ENCODE measurements at regions not wholly inside any gene's neighbourhood (a gene's known extent, or its start where the extent isn't known, plus 50 kb on each side); places are given as distances from the start of the nearest gene placed in this dataset.
A peak's percentile ranks its signal among the peaks of the same experiment; 100 is the strongest.
"Not testable (repeated sequence)": the region's sequence is repeated elsewhere in the genome, so short reads cannot be mapped to it uniquely, and the experiment has no call there.

DNA sequence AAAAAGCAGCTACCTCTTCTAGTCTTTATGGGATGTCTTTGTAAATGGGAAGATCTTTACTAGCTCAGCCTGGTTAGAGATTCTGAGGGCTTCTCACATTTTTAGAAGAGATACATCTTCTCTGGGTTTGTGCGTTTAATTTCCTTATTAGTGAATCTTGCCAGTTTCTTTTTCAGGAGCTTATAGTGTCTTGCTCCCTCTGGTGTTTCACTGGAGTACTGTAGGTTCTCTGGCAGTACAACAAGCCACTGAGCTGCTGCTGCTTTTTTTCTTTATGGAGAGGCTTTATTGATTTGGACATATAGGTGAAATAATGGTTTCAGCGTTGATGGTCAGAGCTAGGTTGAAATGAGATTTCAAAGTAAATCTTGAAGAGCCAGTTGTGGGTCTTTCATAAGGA lies 82.9 kb downstream of the LAS1L start:
- ChIA-PET CTCF (no interaction called here), POLR2A (ENCODE audit: low non-redundant PET) (no interaction called here)
- H3K27ac ChIP-seq, result no peak overlapping the region
- TF ChIP-seq, protein P1, sequence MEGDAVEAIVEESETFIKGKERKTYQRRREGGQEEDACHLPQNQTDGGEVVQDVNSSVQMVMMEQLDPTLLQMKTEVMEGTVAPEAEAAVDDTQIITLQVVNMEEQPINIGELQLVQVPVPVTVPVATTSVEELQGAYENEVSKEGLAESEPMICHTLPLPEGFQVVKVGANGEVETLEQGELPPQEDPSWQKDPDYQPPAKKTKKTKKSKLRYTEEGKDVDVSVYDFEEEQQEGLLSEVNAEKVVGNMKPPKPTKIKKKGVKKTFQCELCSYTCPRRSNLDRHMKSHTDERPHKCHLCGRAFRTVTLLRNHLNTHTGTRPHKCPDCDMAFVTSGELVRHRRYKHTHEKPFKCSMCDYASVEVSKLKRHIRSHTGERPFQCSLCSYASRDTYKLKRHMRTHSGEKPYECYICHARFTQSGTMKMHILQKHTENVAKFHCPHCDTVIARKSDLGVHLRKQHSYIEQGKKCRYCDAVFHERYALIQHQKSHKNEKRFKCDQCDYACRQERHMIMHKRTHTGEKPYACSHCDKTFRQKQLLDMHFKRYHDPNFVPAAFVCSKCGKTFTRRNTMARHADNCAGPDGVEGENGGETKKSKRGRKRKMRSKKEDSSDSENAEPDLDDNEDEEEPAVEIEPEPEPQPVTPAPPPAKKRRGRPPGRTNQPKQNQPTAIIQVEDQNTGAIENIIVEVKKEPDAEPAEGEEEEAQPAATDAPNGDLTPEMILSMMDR (conservative IDR thresholded peaks at IDR 0.05; ENCODE audit: low read depth), result peak; percentile 49
- peak; percentile 0 for DNase-seq (ENCODE audit: low spot score)

DNA sequence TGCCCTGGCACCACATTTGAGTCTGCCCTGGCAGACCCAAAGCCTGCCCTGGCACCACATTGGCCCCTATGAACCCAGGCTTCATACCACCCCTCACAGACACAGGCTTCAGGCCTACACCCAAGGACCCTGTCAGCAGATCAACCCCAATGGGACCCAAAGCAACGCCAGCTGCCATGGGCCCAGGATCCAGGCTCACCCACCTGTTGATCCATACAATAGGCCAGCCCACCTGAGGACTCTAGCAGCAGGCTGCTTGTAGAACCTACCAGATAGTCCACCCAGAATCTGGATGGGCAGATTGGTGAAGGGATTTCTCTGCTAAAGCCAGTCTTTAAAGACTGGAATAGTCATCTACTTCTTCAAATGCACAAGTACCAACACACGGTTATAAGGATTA lies 114.4 kb downstream of the LAS1L start:
- DNase-seq (ENCODE audit: low spot score), result no peak
- TF ChIP-seq, protein P1 (conservative IDR thresholded peaks at IDR 0.05; ENCODE audit: low read depth), result no peak
- no peak overlapping the region for H3K27ac ChIP-seq
- CTCF ChIA-PET, result no interaction called here
- POLR2A ChIA-PET (ENCODE audit: low non-redundant PET), result no interaction called here

- CTCF ChIA-PET; H3K27ac ChIP-seq; POLR2A ChIA-PET (ENCODE audit: low non-redundant PET): not testable (repeated sequence)
These were observed 126.9 kb downstream of the LAS1L start for GRCh38 chrX:65407662-65408061.

DNA sequence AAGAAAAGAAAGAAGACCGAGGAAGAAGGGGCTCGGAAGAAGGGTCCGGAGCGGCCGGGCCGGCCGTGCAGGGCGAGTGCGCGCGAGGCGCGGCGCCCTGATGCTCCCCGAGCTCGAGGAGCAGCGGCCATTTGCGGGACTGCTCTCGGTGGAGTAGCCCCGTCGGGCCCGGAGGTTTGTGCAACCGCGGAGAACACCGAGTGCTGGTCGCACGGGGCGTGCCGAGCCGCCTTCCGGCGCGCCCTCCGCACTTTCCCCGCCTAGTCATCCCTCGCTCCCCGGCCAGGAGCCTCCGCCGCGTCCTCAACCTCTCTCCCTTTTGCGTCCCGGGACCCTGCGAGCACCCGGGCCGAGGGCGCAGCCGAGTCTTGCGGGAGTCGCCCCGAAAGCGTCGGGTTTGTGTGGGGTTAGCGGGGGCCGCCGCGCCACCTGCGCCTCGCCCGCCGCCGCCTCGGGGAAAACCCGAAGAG lies 127.4 kb downstream of the LAS1L start:
- no peak for DNase-seq (ENCODE audit: low spot score)
- TF ChIP-seq, protein P1 (conservative IDR thresholded peaks at IDR 0.05; ENCODE audit: low read depth), result no peak
- H3K27ac ChIP-seq, result no peak overlapping the region
- CTCF ChIA-PET, result no interaction called here
- POLR2A ChIA-PET (ENCODE audit: low non-redundant PET), result no interaction called here

More at GRCh38 chrX:65407662-65408061, 126.9 kb downstream of the LAS1L start:
- DNase-seq (ENCODE audit: low spot score), result not testable (repeated sequence)

DNA sequence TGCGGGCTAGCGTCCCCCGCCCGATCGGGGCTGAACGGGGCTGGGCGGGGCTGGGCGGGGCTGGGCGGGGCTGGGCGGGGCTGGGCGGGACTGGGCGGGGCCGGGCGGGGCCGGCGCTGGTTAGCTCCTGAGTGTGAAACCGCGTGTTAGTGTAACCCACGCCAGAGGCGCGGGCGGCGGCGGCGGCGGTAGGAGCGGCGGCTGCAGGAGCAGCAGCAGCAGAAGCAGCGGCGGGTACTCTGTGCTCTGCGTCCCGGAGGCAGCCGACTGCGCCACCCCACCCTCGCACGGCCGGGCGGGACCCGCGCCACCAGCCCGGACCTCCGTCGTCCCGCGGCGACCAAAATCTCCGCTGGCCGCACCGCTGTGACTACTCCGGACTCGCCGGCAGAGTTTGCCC lies 128.1 kb downstream of the LAS1L start:
- no peak for DNase-seq (ENCODE audit: low spot score)
- TF ChIP-seq, protein P1 (conservative IDR thresholded peaks at IDR 0.05; ENCODE audit: low read depth), result no peak
- POLR2A ChIA-PET (ENCODE audit: low non-redundant PET), result no interaction called here

GRCh38 chrX:65392284-65392683 lies 142.3 kb downstream of the LAS1L start:
- ChIA-PET CTCF (no interaction called here), POLR2A (ENCODE audit: low non-redundant PET) (no interaction called here)
- TF ChIP-seq, protein P1 (conservative IDR thresholded peaks at IDR 0.05; ENCODE audit: low read depth), result no peak
- H3K27ac ChIP-seq, result no peak overlapping the region
- DNase-seq (ENCODE audit: low spot score), result no peak

More for the DNA sequence above, 128.1 kb downstream of the LAS1L start:
- no peak overlapping the region for H3K27ac ChIP-seq
- CTCF ChIA-PET, result no interaction called here

DNA sequence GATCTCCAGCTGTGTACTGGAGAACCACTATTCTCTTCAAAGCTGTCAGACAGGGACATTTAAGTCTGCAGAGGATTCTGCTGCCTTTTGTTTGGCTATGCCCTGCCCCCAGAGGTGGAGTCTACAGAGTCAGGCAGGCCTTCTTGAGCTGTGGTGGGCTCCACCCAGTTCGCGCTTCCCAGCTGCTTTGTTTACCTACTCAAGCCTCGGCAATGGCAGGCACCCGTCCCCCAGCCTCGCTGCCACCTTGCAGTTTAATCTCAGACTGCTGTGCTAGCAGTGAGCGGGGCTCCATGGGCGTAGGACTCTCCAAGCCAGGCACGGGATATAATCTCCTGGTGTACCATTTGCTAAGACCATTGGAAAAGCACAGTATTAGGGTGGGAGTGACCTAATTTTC lies 145.5 kb downstream of the LAS1L start:
- POLR2A ChIA-PET (ENCODE audit: low non-redundant PET); H3K27ac ChIP-seq; CTCF ChIA-PET; DNase-seq (ENCODE audit: low spot score): not testable (repeated sequence)

All from RWPE1 (cell line).